NCI-H1092 (cell line): ENCODE measurements at regions not wholly inside any gene's neighbourhood (a gene's known extent, or its start where the extent isn't known, plus 50 kb on each side); places are given as distances from the start of the nearest gene placed in this dataset.
A peak's percentile ranks its signal among the peaks of the same experiment; 100 is the strongest.

Experiments used
- DNase-seq: peaks from one replicate; lab custom pipeline; 2025; lab: John Stamatoyannopoulos, UW

GRCh38 chr21:28751176-28751575, 241.5 kb downstream of the LTN1 start:
- DNase-seq = no peak

- no peak for DNase-seq
Observed at GRCh38 chr21:28750565-28750964, 242.1 kb downstream of the LTN1 start.

GRCh38 chr21:28749536-28749935, 243.1 kb downstream of the LTN1 start:
- no peak for DNase-seq

GRCh38 chr21:28747464-28747863, 245.2 kb downstream of the LTN1 start:
- DNase-seq = no peak

- DNase-seq = no peak
Observed at GRCh38 chr21:28746166-28746565, 246.5 kb downstream of the LTN1 start.

- peak; percentile 45 for DNase-seq
Observed at GRCh38 chr21:28745131-28746016, 247.3 kb downstream of the LTN1 start.

- DNase-seq = no peak
Observed at GRCh38 chr21:28743723-28744122, 249.0 kb downstream of the LTN1 start.

GRCh38 chr21:28742527-28742926, 250.2 kb downstream of the LTN1 start:
- DNase-seq = no peak

- DNase-seq = no peak
Observed at GRCh38 chr21:28740125-28740524, 252.6 kb downstream of the LTN1 start.

GRCh38 chr21:28738882-28739281, 253.8 kb downstream of the LTN1 start:
- no peak for DNase-seq

GRCh38 chr21:28738420-28738704, 254.3 kb downstream of the LTN1 start:
- no peak for DNase-seq

GRCh38 chr21:28737674-28738419, 254.8 kb downstream of the LTN1 start:
- no peak for DNase-seq

- DNase-seq = no peak
Observed at GRCh38 chr21:28734522-28735175, 258.0 kb downstream of the LTN1 start.

- no peak for DNase-seq
Observed at GRCh38 chr21:28731700-28732321, 260.9 kb downstream of the LTN1 start.

GRCh38 chr21:28729887-28730286, 262.8 kb downstream of the LTN1 start:
- no peak for DNase-seq

- no peak for DNase-seq
Observed at GRCh38 chr21:28727809-28728208, 264.9 kb downstream of the LTN1 start.

- no peak for DNase-seq
Observed at GRCh38 chr21:28725396-28725795, 267.3 kb downstream of the LTN1 start.

GRCh38 chr21:28723646-28724045, 269.0 kb downstream of the LTN1 start:
- no peak for DNase-seq

- DNase-seq = no peak
Observed at GRCh38 chr21:28719723-28720122, 273.0 kb downstream of the LTN1 start.

GRCh38 chr21:28714777-28715464, 277.8 kb downstream of the LTN1 start:
- no peak for DNase-seq

GRCh38 chr21:28712411-28712810, 280.3 kb downstream of the LTN1 start:
- no peak for DNase-seq

GRCh38 chr21:28705616-28706015, 287.1 kb downstream of the LTN1 start:
- no peak for DNase-seq
